Heart right ventricle (tissue), 16 donors: ENCODE measurements at regions not wholly inside any gene's neighbourhood (a gene's known extent, or its start where the extent isn't known, plus 50 kb on each side); places are given as distances from the start of the nearest gene placed in this dataset.

Experiments used
- ATAC-seq, 8 donors: fragments of 200-7000 bp; cut with Tn5 transposase; one replicate each; pipeline ENCODE4 v1.9.1; 2020; ENCODE audit warnings: mild to moderate bottlenecking in 8 of 8, moderate library complexity in 8 of 8, moderate number of reproducible peaks in 1 of 8
- DNase-seq, 2 donors: peaks; one replicate each; pipeline ENCODE4 v3.0.0-alpha.2; 2020
- H3K27ac ChIP-seq, 10 donors: fragments of 200-600 bp; sonication (generic) in 2 of 10; one replicate each; pipeline versions ENCODE4 v1.5.0 to v1.8.0; 2020 to 2022; ENCODE audit warnings: mild to moderate bottlenecking in 3 of 10
- H3K27me3 ChIP-seq, 7 donors: fragments of 200-600 bp; one replicate each; pipeline ENCODE4 v1.8.0; 2021 to 2022; ENCODE audit warnings: mild to moderate bottlenecking in 2 of 7
- H3K36me3 ChIP-seq, 9 donors: fragments of 200-600 bp; sonication (generic) in 1 of 9; one replicate each; pipeline versions ENCODE4 v1.5.0 to v1.8.0; 2020 to 2022; ENCODE audit warnings: mild to moderate bottlenecking in 2 of 9
- H3K4me1 ChIP-seq, 9 donors: fragments of 200-600 bp; sonication (generic) in 1 of 9; one replicate each; pipeline versions ENCODE4 v1.5.0 to v1.8.0; 2020 to 2022; ENCODE audit warnings: mild to moderate bottlenecking in 4 of 9
- H3K4me3 ChIP-seq, 10 donors: fragments of 200-600 bp; sonication (generic) in 2 of 10; one replicate each; pipeline versions ENCODE4 v1.5.0 to v1.8.0; 2020 to 2022; ENCODE audit warnings: mild to moderate bottlenecking in 7 of 10, moderate library complexity in 2 of 10
- H3K9me3 ChIP-seq, 11 donors: fragments of 200-600 bp in 10 of 11; sonication (generic) in 2 of 11; one replicate each; pipeline versions ENCODE4 v1.5.0 to v1.8.0; 2013 to 2022; ENCODE audit warnings: mild to moderate bottlenecking in 2 of 11, control low read depth in 1 of 11, moderate library complexity in 1 of 11
- WGBS, 2 donors: extraction: QIAGEN DNeasy Blood & Tissue Kit; methylation state at CpG; one replicate each; pipeline ENCODE4 v1.1.7; 2013; ENCODE audit warnings: inconsistent platforms in 1 of 2; 5-methylcytosine and 5-hydroxymethylcytosine counted together
- intact Hi-C, 10 donors: fragments of 100-400 bp; cut with DNase I; formaldehyde crosslinking; loops; one replicate each; pipeline versions ENCODE4 v1.11.1 to v1.14.2; 2022
- TF ChIP-seq, protein P1 (sequence below), 9 donors: fragments of 200-600 bp; sonication (generic) in 2 of 9; IDR thresholded peaks; one replicate each; pipeline versions ENCODE4 v1.5.0 to v1.8.0; 2021 to 2022; ENCODE audit warnings: antibody characterized with exemption in 9 of 9, mild to moderate bottlenecking in 5 of 9, moderate library complexity in 1 of 9
- donor health status: Arrhythmogenic right ventricular cardiomyopathy.
- donor health status: ischemic (EF 13 %, LVEDD 7.1; RV severe dilation, severe dysfunction).
- donor health status: healthy with polysubstance abuse.
- donor health status: DM: no; HTN: yes; CAD: no.
- donor health status: DM: no; HTN: no; CAD: no.
- donor health status: ischemic (EF 25% LVEDD 6.9; RV normal size, moderate dysfunction).
- donor health status: ischemic (EF 25% LVEDD 5.7; RV mildly dilated, moderate dysfunction).
- donor health status: healthy.
- donor health status: DM: yes; HTN: yes; CAD: no.
- donor health status: Ischemic cardiomyopathy.
- donor health status: ischemic (EF 35%, LVEDD 5.7; RV mildly dilated, moderate dysfunction).
- donor health status: nonischemic (EF 11% LVEDD 7.7; RV severe dilation, severe dysfunction).
- donor health status: DM: yes; HTN: yes; CAD: no.
- donor health status: PGD.
- donor health status: ischemic (EF 29% LVEDD 5.4; RV normal size, mild dysfunction).
- donor health status: nonischemic (EF 23%, LVEDD 6.1; RV moderate dilation, normal function).

DNA sequence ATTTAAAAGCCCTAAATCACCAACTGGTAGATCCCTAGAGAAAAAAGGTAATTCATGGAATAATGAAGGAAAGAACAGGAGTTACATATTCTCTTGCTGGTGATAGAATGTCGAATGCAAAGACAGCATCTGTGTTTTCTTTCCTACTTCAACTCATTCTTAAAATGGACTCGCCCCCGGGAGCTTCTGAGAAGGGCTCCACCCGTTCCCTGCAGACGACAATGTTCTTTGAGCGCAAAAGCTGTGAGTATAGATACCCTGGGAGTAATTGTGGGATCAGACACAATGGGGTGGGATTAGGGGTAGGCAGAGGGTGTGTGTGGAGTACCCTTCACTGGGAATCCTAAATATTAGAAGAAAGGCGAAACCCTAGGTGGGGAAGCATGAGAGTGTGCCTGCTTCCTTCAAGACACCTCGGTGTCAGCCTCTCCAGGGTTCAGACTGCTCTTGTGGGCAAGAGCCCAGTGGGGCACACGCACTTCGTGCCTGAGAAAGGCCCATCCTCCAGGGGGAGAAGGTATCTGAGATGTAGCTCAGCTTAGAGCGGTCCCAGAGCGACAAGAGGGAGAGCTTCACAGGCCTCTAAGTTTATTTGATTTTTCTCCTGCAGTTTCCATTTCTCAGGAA lies 123.3 kb upstream of the DPYD start:
- ATAC-seq = no peak
- intact Hi-C loops = loop anchor here in 2 of 10 donors (10.0 kb wide), 2 partner anchors 99 to 899 kb away; no protein-coding TSS in a partner anchor
- peaks cover 8 to 27% (median 22%) of the 10 kb centered on the region in 9 donors for H3K4me1 ChIP-seq
- no peak overlapping the region for H3K4me3 ChIP-seq
- WGBS, 2 donors = 16 to 17% methylated on average over 12 of the region's 12 CpGs
- no peaks in the 10 kb centered on the region for H3K9me3 ChIP-seq
- no peaks in the 10 kb centered on the region for H3K36me3 ChIP-seq
- no peak overlapping the region for H3K27ac ChIP-seq
- TF ChIP-seq, protein P1, sequence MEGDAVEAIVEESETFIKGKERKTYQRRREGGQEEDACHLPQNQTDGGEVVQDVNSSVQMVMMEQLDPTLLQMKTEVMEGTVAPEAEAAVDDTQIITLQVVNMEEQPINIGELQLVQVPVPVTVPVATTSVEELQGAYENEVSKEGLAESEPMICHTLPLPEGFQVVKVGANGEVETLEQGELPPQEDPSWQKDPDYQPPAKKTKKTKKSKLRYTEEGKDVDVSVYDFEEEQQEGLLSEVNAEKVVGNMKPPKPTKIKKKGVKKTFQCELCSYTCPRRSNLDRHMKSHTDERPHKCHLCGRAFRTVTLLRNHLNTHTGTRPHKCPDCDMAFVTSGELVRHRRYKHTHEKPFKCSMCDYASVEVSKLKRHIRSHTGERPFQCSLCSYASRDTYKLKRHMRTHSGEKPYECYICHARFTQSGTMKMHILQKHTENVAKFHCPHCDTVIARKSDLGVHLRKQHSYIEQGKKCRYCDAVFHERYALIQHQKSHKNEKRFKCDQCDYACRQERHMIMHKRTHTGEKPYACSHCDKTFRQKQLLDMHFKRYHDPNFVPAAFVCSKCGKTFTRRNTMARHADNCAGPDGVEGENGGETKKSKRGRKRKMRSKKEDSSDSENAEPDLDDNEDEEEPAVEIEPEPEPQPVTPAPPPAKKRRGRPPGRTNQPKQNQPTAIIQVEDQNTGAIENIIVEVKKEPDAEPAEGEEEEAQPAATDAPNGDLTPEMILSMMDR (IDR thresholded peaks at IDR 0.05) = no peak
- DNase-seq = no peak
- H3K27me3 ChIP-seq = peaks cover 20 to 98% (median 70%) of the 10 kb centered on the region in 7 donors

DNA sequence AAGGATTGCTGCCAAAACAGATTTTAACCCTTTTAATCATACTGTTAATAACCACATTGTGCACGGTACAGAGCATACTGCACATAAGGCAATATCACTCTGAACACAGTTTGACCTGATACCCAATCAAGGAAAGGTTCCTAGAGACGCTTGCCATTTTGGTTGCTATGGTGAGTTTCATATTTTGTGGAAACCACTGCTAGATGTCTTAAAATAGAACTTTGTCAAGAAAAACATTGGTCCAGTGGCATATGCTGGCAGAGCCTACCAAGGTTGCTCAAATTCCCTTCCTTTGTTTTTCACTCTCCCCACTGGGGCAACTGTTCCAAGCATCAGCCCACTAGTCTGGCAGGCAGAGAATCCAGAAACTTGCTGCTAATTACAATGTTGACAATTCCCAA lies 114.8 kb upstream of the DPYD start:
- H3K9me3 ChIP-seq = no peaks in the 10 kb centered on the region
- H3K36me3 ChIP-seq = no peaks in the 10 kb centered on the region

DNA sequence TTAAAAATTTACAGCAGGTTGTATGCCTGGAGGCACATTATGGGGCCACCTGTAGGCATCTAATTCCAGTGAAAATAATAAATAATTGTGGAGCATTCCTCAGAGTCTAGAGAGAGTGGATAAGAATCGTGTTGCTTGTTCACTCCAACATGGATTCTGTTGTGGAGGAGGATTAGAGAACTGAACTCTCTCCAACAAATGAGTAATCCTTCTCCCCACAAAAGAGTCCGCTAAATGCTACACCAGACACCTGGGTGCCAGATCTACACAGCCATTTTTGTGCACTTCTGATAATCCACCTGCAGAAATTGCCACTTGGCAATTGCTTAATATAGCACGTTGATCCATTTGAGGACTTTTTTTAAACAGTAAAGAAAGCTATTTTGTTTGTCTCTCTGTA lies 113.7 kb upstream of the DPYD start:
- H3K4me3 ChIP-seq = no peak overlapping the region
- H3K36me3 ChIP-seq = no peaks in the 10 kb centered on the region
- no peaks in the 10 kb centered on the region for H3K9me3 ChIP-seq
- ATAC-seq (no peak), DNase-seq (no peak)
- H3K4me1 ChIP-seq = no peaks in the 10 kb centered on the region
- TF ChIP-seq, protein P1 (IDR thresholded peaks at IDR 0.05) = no peak
- peaks cover 0 to 30% (median 0%) of the 10 kb centered on the region in 7 donors for H3K27me3 ChIP-seq
- 48 to 58% methylated on average over 3 of the region's 3 CpGs for WGBS, 2 donors
- intact Hi-C loops = no loop called here
- H3K27ac ChIP-seq = no peak overlapping the region

More for the DNA sequence above, 114.8 kb upstream of the DPYD start:
- 75 to 93% methylated on average over 2 of the region's 2 CpGs for WGBS, 2 donors
- DNase-seq (no peak), ATAC-seq (no peak)
- Histone ChIP-seq H3K4me3 (no peak overlapping the region), H3K27me3 (peaks cover 0 to 41% (median 6%) of the 10 kb centered on the region in 7 donors), H3K4me1 (no peaks in the 10 kb centered on the region), H3K27ac (no peak overlapping the region)
- intact Hi-C loops = no loop called here
- TF ChIP-seq, protein P1 (IDR thresholded peaks at IDR 0.05) = no peak

DNA sequence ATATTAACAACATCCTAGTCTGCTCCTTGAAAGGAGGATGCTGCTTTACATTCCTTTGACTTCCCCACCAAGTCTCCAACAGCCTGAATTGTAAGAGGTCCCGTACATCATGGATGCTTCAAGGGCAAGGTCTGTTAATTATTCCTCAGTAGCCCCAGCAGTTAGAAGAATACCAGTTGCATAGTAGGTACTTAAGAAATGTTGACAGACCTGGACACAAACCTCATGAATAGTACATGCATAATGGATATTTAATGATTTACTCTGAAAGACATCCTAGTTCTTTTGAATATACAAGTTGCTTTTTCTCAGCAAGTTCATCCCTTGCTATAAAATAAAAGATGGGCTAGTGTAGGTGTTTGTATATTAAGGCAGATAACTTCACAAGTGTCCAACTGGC lies 112.1 kb upstream of the DPYD start:
- intact Hi-C loops = no loop called here
- H3K4me3 ChIP-seq = no peak overlapping the region
- H3K36me3 ChIP-seq = no peaks in the 10 kb centered on the region
- TF ChIP-seq, protein P1 (IDR thresholded peaks at IDR 0.05) = no peak
- H3K27me3 ChIP-seq = peaks cover 0 to 18% (median 0%) of the 10 kb centered on the region in 7 donors
- WGBS, 2 donors = 81 to 87% methylated on average over 1 of the region's 1 CpG
- DNase-seq (no peak), ATAC-seq (no peak)
- H3K27ac ChIP-seq = no peak overlapping the region
- no peaks in the 10 kb centered on the region for H3K9me3 ChIP-seq
- no peaks in the 10 kb centered on the region for H3K4me1 ChIP-seq
